H9 (cell line): ENCODE measurements at regions not wholly inside any gene's neighbourhood (a gene's known extent, or its start where the extent isn't known, plus 50 kb on each side); places are given as distances from the start of the nearest gene placed in this dataset.

Source experiments
- DNase-seq: peaks from one replicate; pipeline ENCODE4 v3.0.0-alpha.2; 2017
- H2AFZ ChIP-seq: one replicate; pipeline ENCODE4 v1.6.1; 2013; ENCODE audit warnings: mild to moderate bottlenecking, low read length, control low read depth, moderate library complexity
- H2AK5ac ChIP-seq: 2 replicates; pipeline ENCODE4 v1.6.1; 2013; ENCODE audit warnings: low read length, control low read depth, mixed read lengths; ENCODE audit not compliant: insufficient read length
- H2BK120ac ChIP-seq: one replicate; pipeline ENCODE4 v1.6.1; 2013; ENCODE audit warnings: low read depth, mild to moderate bottlenecking, low read length, control low read depth, inconsistent platforms; ENCODE audit not compliant: poor library complexity, severe bottlenecking
- H2BK12ac ChIP-seq: 2 replicates; pipeline ENCODE4 v1.6.1; 2013; ENCODE audit warnings: low read length, control low read depth, mixed read lengths, low read depth; ENCODE audit not compliant: insufficient read length
- H2BK15ac ChIP-seq: 2 replicates; pipeline ENCODE4 v1.6.1; 2013; ENCODE audit warnings: low read depth, low read length, control low read depth
- H2BK20ac ChIP-seq: one replicate; pipeline ENCODE4 v1.6.1; 2013; ENCODE audit warnings: low read depth, mild to moderate bottlenecking, low read length, control low read depth, inconsistent platforms; ENCODE audit not compliant: poor library complexity, severe bottlenecking
- H2BK5ac ChIP-seq: 2 replicates; pipeline ENCODE4 v1.6.1; 2013; ENCODE audit warnings: low read length, control low read depth, mixed read lengths; ENCODE audit not compliant: insufficient read length
- H3K14ac ChIP-seq: 2 replicates; pipeline ENCODE4 v1.6.1; 2013; ENCODE audit warnings: low read length, control low read depth; ENCODE audit not compliant: insufficient read depth
- H3K18ac ChIP-seq: 2 replicates; pipeline ENCODE4 v1.6.1; 2013; ENCODE audit warnings: low read depth, mild to moderate bottlenecking, mixed read lengths, low read length, control low read depth; ENCODE audit not compliant: insufficient read length
- H3K23ac ChIP-seq: 2 replicates; pipeline ENCODE4 v1.6.1; 2013; ENCODE audit warnings: low read length, control low read depth, mixed read lengths, low read depth; ENCODE audit not compliant: insufficient read length
- H3K23me2 ChIP-seq: 2 replicates; pipeline ENCODE4 v1.6.1; 2013; ENCODE audit warnings: low read depth, mild to moderate bottlenecking, mixed read lengths, low read length, control low read depth; ENCODE audit not compliant: insufficient read length, poor library complexity, severe bottlenecking
- H3K27ac ChIP-seq: 2 replicates; pipeline ENCODE4 v1.5.1; 2013; ENCODE audit warnings: low read length, control low read depth, mixed read lengths, low read depth; ENCODE audit not compliant: insufficient read length
- H3K27me3 ChIP-seq: 2 replicates; pipeline ENCODE4 v1.6.1; 2013; ENCODE audit warnings: low read length, control low read depth, inconsistent platforms; ENCODE audit not compliant: insufficient read depth
- H3K4ac ChIP-seq: 2 replicates; pipeline ENCODE4 v1.6.1; 2013; ENCODE audit warnings: low read depth, mild to moderate bottlenecking, control low read depth, inconsistent platforms, low read length, moderate library complexity
- H3K4me1 ChIP-seq: 2 replicates; pipeline ENCODE4 v1.6.1; 2013; ENCODE audit warnings: low read length, control low read depth, inconsistent platforms; ENCODE audit not compliant: insufficient read depth
- H3K4me2 ChIP-seq: 2 replicates; pipeline ENCODE4 v1.6.1; 2013; ENCODE audit warnings: low read length, control low read depth, mixed read lengths; ENCODE audit not compliant: insufficient read length, insufficient read depth
- H3K56ac ChIP-seq: 2 replicates; pipeline ENCODE4 v1.6.1; 2013; ENCODE audit warnings: low read depth, mild to moderate bottlenecking, mixed read lengths, low read length, control low read depth; ENCODE audit not compliant: insufficient read length
- H3K79me1 ChIP-seq: 2 replicates; pipeline ENCODE4 v1.6.1; 2013; ENCODE audit warnings: low read depth, mild to moderate bottlenecking, moderate library complexity, low read length, control low read depth, inconsistent platforms; ENCODE audit not compliant: insufficient read depth, poor library complexity, severe bottlenecking
- H3K79me2 ChIP-seq: 2 replicates; pipeline ENCODE4 v1.6.1; 2013; ENCODE audit warnings: low read length, control low read depth, inconsistent platforms; ENCODE audit not compliant: insufficient read depth
- H3K9ac ChIP-seq: 2 replicates; pipeline ENCODE4 v1.6.1; 2013; ENCODE audit warnings: low read length, control low read depth, mixed read lengths; ENCODE audit not compliant: insufficient read length; ENCODE audit errors: extremely low read depth
- H3K9me3 ChIP-seq: one replicate; pipeline ENCODE4 v1.6.1; 2013; ENCODE audit warnings: low read depth, low read length, inconsistent platforms; ENCODE audit not compliant: control insufficient read depth
- H3T11ph ChIP-seq: one replicate; pipeline ENCODE4 v1.6.1; 2013; ENCODE audit warnings: mild to moderate bottlenecking, low read length, control low read depth, inconsistent platforms
- H4K20me1 ChIP-seq: one replicate; pipeline ENCODE4 v1.6.1; 2013; ENCODE audit not compliant: control insufficient read depth, insufficient read length, insufficient read depth
- H4K5ac ChIP-seq: 2 replicates; pipeline ENCODE4 v1.6.1; 2013; ENCODE audit warnings: low read depth, mild to moderate bottlenecking, mixed read lengths, low read length, control low read depth; ENCODE audit not compliant: insufficient read length
- H4K8ac ChIP-seq: replicated peaks from 2 replicates; pipeline ENCODE4 v1.6.1; 2013; ENCODE audit warnings: low read length, control low read depth, mixed read lengths, low read depth; ENCODE audit not compliant: insufficient read length
- H4K91ac ChIP-seq: 2 replicates; pipeline ENCODE4 v1.6.1; 2013; ENCODE audit warnings: low read depth, mild to moderate bottlenecking, moderate library complexity, mixed read lengths, low read length, control low read depth; ENCODE audit not compliant: insufficient read length
- H3K27ac Mint-ChIP-seq, 3 experiments: 2 replicates in 2 of 3; 3 replicates in 1 of 3; pipeline ENCODE4 v1.8.0; 2020 to 2021; ENCODE audit warnings: mixed read lengths in 3 of 3, mild to moderate bottlenecking in 1 of 3, moderate library complexity in 1 of 3
- H3K27me3 Mint-ChIP-seq: 2 replicates; pipeline ENCODE4 v1.8.0; 2021; ENCODE audit warnings: low read depth, mild to moderate bottlenecking, moderate library complexity, mixed read lengths
- H3K36me3 Mint-ChIP-seq, 3 experiments: 2 replicates in 2 of 3; 3 replicates in 1 of 3; pipeline ENCODE4 v1.8.0; 2020 to 2021; ENCODE audit warnings: low read depth in 3 of 3, mixed read lengths in 3 of 3; ENCODE audit not compliant: insufficient read depth in 1 of 3
- H3K4me1 Mint-ChIP-seq, 2 experiments: 2 replicates each; pipeline ENCODE4 v1.8.0; 2020; ENCODE audit warnings: mixed read lengths in 2 of 2
- H3K4me3 Mint-ChIP-seq, 2 experiments: 2 replicates in 1 of 2; 3 replicates in 1 of 2; pipeline ENCODE4 v1.8.0; 2020 to 2021; ENCODE audit warnings: mild to moderate bottlenecking in 2 of 2, mixed read lengths in 2 of 2, moderate library complexity in 1 of 2
- H3K9me3 Mint-ChIP-seq, 2 experiments: 2 replicates in 1 of 2; 3 replicates in 1 of 2; pipeline ENCODE4 v1.8.0; 2020; ENCODE audit warnings: mild to moderate bottlenecking in 2 of 2, mixed read lengths in 2 of 2, moderate library complexity in 1 of 2
- CTCF ChIP-seq: fragments of 200-600 bp; sonication (generic); conservative IDR thresholded peaks from 3 replicates; pipeline ENCODE4 v1.8.0; 2021; ENCODE audit warnings: antibody characterized with exemption, mild to moderate bottlenecking
- WGBS: extraction: QIAGEN DNeasy Blood & Tissue Kit; methylation state at CpG from one replicate; pipeline ENCODE4 v1.1.7; 2013; ENCODE audit warnings: missing lambda C conversion rate, low lambda C conversion rate, mixed read lengths; ENCODE audit not compliant: insufficient read length; ENCODE audit errors: extremely low coverage; 5-methylcytosine and 5-hydroxymethylcytosine counted together

DNA sequence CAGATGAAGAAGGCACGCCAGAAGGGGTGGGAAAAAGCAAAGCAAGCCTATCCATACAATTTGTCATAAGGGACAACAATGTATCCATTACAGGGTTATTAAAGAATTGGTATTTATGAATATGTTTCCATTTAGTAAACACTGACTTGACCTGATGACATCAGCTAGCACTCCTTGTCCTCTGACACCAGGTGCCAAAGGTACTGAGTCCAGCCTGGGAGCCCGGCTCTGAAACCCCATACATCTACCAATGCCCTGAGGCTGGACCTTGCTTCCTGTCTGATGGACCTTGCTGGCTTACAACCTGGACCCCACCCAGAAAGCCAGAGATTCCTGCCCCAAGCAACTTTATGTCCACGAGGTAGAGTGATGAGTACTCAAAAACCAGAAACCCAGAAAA, 263.0 kb upstream of the ATP11B start:
- H3K79me1 ChIP-seq, result no peaks in the 10 kb centered on the region

More for the DNA sequence above, 263.0 kb upstream of the ATP11B start:
- no peak overlapping the region for H2BK15ac ChIP-seq
- TF ChIP-seq CTCF, result no peak
- Mint-ChIP-seq H3K4me1 (peaks cover 11% of the 10 kb centered on the region in 2 experiments), H3K9me3 (peaks cover 0 to under 1% of the 10 kb centered on the region in 2 experiments; a peak in 2 of 5 replicates), H3K27me3 (no peaks in the 10 kb centered on the region), H3K36me3 (peaks cover 0 to 2% (median 0%) of the 10 kb centered on the region in 3 experiments; a peak in 2 of 7 replicates), H3K27ac (no peak overlapping the region), H3K4me3 (no peak overlapping the region)
- no peak overlapping the region for H3K23ac ChIP-seq
- no peak overlapping the region for H2BK12ac ChIP-seq
- no peak overlapping the region for H3K9ac ChIP-seq
- H2BK5ac ChIP-seq, result no peak overlapping the region
- no peaks in the 10 kb centered on the region for H4K20me1 ChIP-seq
- H2BK120ac ChIP-seq, result no peak overlapping the region
- no CpG with 5 or more reads among the region's 3 CpGs for WGBS
- no peak overlapping the region for H3T11ph ChIP-seq
- H3K4me1 ChIP-seq, result no peaks in the 10 kb centered on the region; the same call in 1 of the 2 replicates
- H3K4ac ChIP-seq, result no peak overlapping the region
- no peak overlapping the region for H2BK20ac ChIP-seq
- no peaks in the 10 kb centered on the region for H3K9me3 ChIP-seq
- no peak overlapping the region for H3K56ac ChIP-seq
- H3K18ac ChIP-seq, result no peak overlapping the region
- no peak overlapping the region for H4K5ac ChIP-seq
- no peak overlapping the region for H2AFZ ChIP-seq
- no peak overlapping the region for H4K91ac ChIP-seq
- no peak overlapping the region for H3K27ac ChIP-seq
- H3K23me2 ChIP-seq, result no peaks in the 10 kb centered on the region
- no peak overlapping the region for H3K14ac ChIP-seq
- H3K27me3 ChIP-seq, result no peaks in the 10 kb centered on the region
- H2AK5ac ChIP-seq, result no peak overlapping the region
- no peak for DNase-seq
- H3K4me2 ChIP-seq, result no peak overlapping the region
- H3K79me2 ChIP-seq, result no peaks in the 10 kb centered on the region
- H4K8ac ChIP-seq, result no peak overlapping the region
